A549 (cell line): ENCODE measurements at regions not wholly inside any gene's neighbourhood (a gene's known extent, or its start where the extent isn't known, plus 50 kb on each side); places are given as distances from the start of the nearest gene placed in this dataset.

Experiments used
- HOXA7 ChIP-seq: fragments of 250-450 bp; sonication (Bioruptor Pico); IDR thresholded peaks from 2 replicates; pipeline ENCODE4 v1.5.0; 2020; ENCODE audit warnings: mild to moderate bottlenecking, moderate library complexity
- KDM1A ChIP-seq: fragments of 200-600 bp; sonication (generic); IDR thresholded peaks from 2 replicates; pipeline ENCODE4 v1.6.1; 2016; ENCODE audit warnings: low read depth, mild to moderate bottlenecking
- MYC ChIP-seq: IDR thresholded peaks from 2 replicates; pipeline ENCODE4 v1.6.1; 2012; ENCODE audit warnings: mild to moderate bottlenecking, inconsistent platforms, low read length, improper control_type of control experiment, borderline replicate concordance
- PHF8 ChIP-seq: fragments of 200-600 bp; sonication (generic); IDR thresholded peaks from 2 replicates; pipeline ENCODE4 v1.6.1; 2016; ENCODE audit warnings: low read depth, mild to moderate bottlenecking, antibody characterized with exemption, moderate library complexity, borderline replicate concordance
- POLR2A ChIP-seq: IDR thresholded peaks from 2 replicates; pipeline ENCODE4 v1.6.1; 2012; ENCODE audit warnings: mild to moderate bottlenecking, low read length
- RCOR1 ChIP-seq: fragments of 150-350 bp; IDR thresholded peaks from 2 replicates; pipeline ENCODE4 v1.6.1; 2014; ENCODE audit warnings: antibody characterized with exemption, low read length, low read depth
- REST ChIP-seq: fragments of 200-600 bp; sonication (generic); IDR thresholded peaks from 2 replicates; pipeline ENCODE4 v1.6.1; 2016; ENCODE audit warnings: antibody characterized with exemption, mild to moderate bottlenecking, moderate library complexity
- TF ChIP-seq, protein P1 (sequence below): fragments of >200 bp; sonication (Bioruptor Twin); formaldehyde crosslinking; IDR thresholded peaks from 3 replicates; pipeline ENCODE4 v1.5.1; 2016
- TF ChIP-seq, protein P2 (sequence below): fragments of 250-450 bp; sonication (Bioruptor Pico); IDR thresholded peaks from 2 replicates; pipeline ENCODE4 v1.5.0; 2021; ENCODE audit warnings: mild to moderate bottlenecking, moderate library complexity, borderline replicate concordance

DNA sequence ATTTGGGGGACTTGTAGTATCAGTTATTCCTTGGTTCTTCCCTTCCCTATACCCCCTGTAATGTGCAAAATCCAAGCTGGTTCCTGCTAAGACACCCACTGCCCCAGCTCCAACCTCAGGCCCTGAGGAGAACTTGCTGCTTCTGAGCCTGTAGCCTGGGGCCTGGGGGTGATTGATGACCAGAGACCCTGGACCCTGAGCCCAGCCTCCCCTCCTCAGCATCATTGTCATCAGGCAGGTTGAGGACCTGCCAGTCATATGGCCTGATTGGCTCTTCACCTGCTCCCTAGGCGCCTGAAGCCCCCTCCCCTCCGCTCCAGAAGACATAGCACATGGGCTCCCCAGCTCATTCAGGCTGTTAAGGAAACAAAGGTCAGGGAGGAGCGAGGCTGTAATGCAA, 73.8 kb upstream of the YWHAQ start:
- TF ChIP-seq, protein P1, sequence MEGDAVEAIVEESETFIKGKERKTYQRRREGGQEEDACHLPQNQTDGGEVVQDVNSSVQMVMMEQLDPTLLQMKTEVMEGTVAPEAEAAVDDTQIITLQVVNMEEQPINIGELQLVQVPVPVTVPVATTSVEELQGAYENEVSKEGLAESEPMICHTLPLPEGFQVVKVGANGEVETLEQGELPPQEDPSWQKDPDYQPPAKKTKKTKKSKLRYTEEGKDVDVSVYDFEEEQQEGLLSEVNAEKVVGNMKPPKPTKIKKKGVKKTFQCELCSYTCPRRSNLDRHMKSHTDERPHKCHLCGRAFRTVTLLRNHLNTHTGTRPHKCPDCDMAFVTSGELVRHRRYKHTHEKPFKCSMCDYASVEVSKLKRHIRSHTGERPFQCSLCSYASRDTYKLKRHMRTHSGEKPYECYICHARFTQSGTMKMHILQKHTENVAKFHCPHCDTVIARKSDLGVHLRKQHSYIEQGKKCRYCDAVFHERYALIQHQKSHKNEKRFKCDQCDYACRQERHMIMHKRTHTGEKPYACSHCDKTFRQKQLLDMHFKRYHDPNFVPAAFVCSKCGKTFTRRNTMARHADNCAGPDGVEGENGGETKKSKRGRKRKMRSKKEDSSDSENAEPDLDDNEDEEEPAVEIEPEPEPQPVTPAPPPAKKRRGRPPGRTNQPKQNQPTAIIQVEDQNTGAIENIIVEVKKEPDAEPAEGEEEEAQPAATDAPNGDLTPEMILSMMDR: no peak
- no peak for TF ChIP-seq POLR2A
- no peak for TF ChIP-seq KDM1A
- TF ChIP-seq, protein P2, sequence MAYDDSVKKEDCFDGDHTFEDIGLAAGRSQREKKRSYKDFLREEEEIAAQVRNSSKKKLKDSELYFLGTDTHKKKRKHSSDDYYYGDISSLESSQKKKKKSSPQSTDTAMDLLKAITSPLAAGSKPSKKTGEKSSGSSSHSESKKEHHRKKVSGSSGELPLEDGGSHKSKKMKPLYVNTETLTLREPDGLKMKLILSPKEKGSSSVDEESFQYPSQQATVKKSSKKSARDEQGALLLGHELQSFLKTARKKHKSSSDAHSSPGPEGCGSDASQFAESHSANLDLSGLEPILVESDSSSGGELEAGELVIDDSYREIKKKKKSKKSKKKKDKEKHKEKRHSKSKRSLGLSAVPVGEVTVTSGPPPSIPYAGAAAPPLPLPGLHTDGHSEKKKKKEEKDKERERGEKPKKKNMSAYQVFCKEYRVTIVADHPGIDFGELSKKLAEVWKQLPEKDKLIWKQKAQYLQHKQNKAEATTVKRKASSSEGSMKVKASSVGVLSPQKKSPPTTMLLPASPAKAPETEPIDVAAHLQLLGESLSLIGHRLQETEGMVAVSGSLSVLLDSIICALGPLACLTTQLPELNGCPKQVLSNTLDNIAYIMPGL (CRISPR knock-in tag): no peak
- TF ChIP-seq REST: no peak
- TF ChIP-seq MYC: no peak
- no peak for TF ChIP-seq PHF8
- TF ChIP-seq HOXA7 (CRISPR knock-in tag): no peak
- no peak for TF ChIP-seq RCOR1
